PC-3 (cell line): ENCODE measurements at regions not wholly inside any gene's neighbourhood (a gene's known extent, or its start where the extent isn't known, plus 50 kb on each side); places are given as distances from the start of the nearest gene placed in this dataset.

ENCODE experiments used
- EZH2 ChIP-seq: fragments of 300-600 bp; sonication (generic); IDR thresholded peaks from one replicate; pipeline ENCODE4 v1.6.1; 2017; ENCODE audit warnings: antibody characterized with exemption, mild to moderate bottlenecking, low read length; ENCODE audit not compliant: unreplicated experiment
- EZH2phosphoT487 ChIP-seq: fragments of 300-600 bp; sonication (generic); IDR thresholded peaks from 2 replicates; pipeline ENCODE4 v1.6.1; 2018; ENCODE audit warnings: mild to moderate bottlenecking, antibody characterized with exemption, low read length, borderline replicate concordance
- TF ChIP-seq, protein P1 (sequence below): fragments of 300-600 bp; sonication (generic); conservative IDR thresholded peaks from 2 replicates; pipeline ENCODE4 v1.5.1; 2017; ENCODE audit warnings: antibody characterized with exemption, low read depth, mild to moderate bottlenecking, low read length

DNA sequence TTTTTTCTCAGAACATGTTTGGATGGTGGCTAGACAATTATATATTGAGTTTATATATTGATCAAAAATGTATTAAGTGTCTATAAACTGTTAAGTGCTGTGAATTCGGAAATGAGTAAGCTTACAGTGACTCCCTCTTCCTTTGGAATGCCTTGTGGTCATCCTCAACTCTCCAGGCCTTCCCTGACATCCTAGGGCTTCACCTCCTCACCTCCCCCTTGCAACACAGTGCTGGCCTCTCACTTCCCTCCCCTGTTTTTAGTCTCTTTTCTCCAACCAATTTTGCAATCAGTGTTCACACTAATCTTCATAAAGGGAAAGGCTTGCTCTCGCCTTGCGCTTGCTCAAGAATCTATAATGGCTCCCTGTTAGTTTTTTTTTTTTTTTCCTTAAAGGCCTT lies 95.1 kb upstream of the C1orf21 start:
- TF ChIP-seq EZH2phosphoT487, result no peak
- TF ChIP-seq, protein P1, sequence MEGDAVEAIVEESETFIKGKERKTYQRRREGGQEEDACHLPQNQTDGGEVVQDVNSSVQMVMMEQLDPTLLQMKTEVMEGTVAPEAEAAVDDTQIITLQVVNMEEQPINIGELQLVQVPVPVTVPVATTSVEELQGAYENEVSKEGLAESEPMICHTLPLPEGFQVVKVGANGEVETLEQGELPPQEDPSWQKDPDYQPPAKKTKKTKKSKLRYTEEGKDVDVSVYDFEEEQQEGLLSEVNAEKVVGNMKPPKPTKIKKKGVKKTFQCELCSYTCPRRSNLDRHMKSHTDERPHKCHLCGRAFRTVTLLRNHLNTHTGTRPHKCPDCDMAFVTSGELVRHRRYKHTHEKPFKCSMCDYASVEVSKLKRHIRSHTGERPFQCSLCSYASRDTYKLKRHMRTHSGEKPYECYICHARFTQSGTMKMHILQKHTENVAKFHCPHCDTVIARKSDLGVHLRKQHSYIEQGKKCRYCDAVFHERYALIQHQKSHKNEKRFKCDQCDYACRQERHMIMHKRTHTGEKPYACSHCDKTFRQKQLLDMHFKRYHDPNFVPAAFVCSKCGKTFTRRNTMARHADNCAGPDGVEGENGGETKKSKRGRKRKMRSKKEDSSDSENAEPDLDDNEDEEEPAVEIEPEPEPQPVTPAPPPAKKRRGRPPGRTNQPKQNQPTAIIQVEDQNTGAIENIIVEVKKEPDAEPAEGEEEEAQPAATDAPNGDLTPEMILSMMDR, result no peak
- no peak for TF ChIP-seq EZH2
